Mesendoderm (in vitro differentiated cells): ENCODE measurements at regions not wholly inside any gene's neighbourhood (a gene's known extent, or its start where the extent isn't known, plus 50 kb on each side); places are given as distances from the start of the nearest gene placed in this dataset.

Source experiments
- DNase-seq: peaks from one replicate; pipeline ENCODE4 v3.0.0; 2013
- H2AK5ac ChIP-seq: 2 replicates; pipeline ENCODE4 v1.6.1; 2013; ENCODE audit warnings: low read length, inconsistent platforms
- H2BK120ac ChIP-seq: 2 replicates; pipeline ENCODE4 v1.6.1; 2013; ENCODE audit warnings: low read depth, mild to moderate bottlenecking, low read length, moderate library complexity, mixed read lengths
- H2BK15ac ChIP-seq: replicated peaks from 2 replicates; pipeline ENCODE4 v1.6.1; 2013; ENCODE audit warnings: low read depth, mild to moderate bottlenecking, moderate library complexity
- H2BK5ac ChIP-seq: 2 replicates; pipeline ENCODE4 v1.6.1; 2013; ENCODE audit warnings: low read length, inconsistent platforms
- H3K18ac ChIP-seq: 2 replicates; pipeline ENCODE4 v1.6.1; 2013; ENCODE audit warnings: mild to moderate bottlenecking, low read length, mixed read lengths
- H3K23ac ChIP-seq: one replicate; pipeline ENCODE4 v1.6.1; 2013; ENCODE audit warnings: low read length
- H3K27ac ChIP-seq: 2 replicates; pipeline ENCODE4 v1.5.1; 2013; ENCODE audit warnings: low read depth, mild to moderate bottlenecking, inconsistent platforms, low read length, moderate library complexity
- H3K27me3 ChIP-seq: 2 replicates; pipeline ENCODE4 v1.6.1; 2013; ENCODE audit warnings: low read length, control low read depth, mild to moderate bottlenecking, inconsistent platforms; ENCODE audit not compliant: insufficient read depth, poor library complexity
- H3K36me3 ChIP-seq: 2 replicates; pipeline ENCODE4 v1.6.1; 2013; ENCODE audit warnings: low read length, inconsistent platforms; ENCODE audit not compliant: control insufficient read depth, insufficient read depth
- H3K4ac ChIP-seq: one replicate; pipeline ENCODE4 v1.6.1; 2013; ENCODE audit warnings: low read depth, mild to moderate bottlenecking, low read length, moderate library complexity
- H3K4me1 ChIP-seq: 2 replicates; pipeline ENCODE4 v1.6.1; 2013; ENCODE audit warnings: low read depth, low read length, inconsistent platforms; ENCODE audit not compliant: control insufficient read depth
- H3K4me2 ChIP-seq: 2 replicates; pipeline ENCODE4 v1.6.1; 2013; ENCODE audit warnings: low read length
- H3K4me3 ChIP-seq: 2 replicates; pipeline ENCODE4 v1.5.1; 2013; ENCODE audit warnings: mild to moderate bottlenecking, low read length
- H3K56ac ChIP-seq: one replicate; pipeline ENCODE4 v1.6.1; 2013; ENCODE audit warnings: low read length
- H3K79me1 ChIP-seq: 2 replicates; pipeline ENCODE4 v1.6.1; 2013; ENCODE audit warnings: low read length, inconsistent platforms
- H3K79me2 ChIP-seq: 2 replicates; pipeline ENCODE4 v1.6.1; 2013; ENCODE audit warnings: mild to moderate bottlenecking, low read length; ENCODE audit not compliant: control insufficient read depth, insufficient read depth
- H3K9ac ChIP-seq: 2 replicates; pipeline ENCODE4 v1.6.1; 2013; ENCODE audit warnings: low read length, inconsistent platforms
- H4K5ac ChIP-seq: one replicate; pipeline ENCODE4 v1.6.1; 2013; ENCODE audit warnings: low read length
- H4K8ac ChIP-seq: one replicate; pipeline ENCODE4 v1.6.1; 2013; ENCODE audit warnings: low read depth, mild to moderate bottlenecking, control low read depth, low read length, moderate library complexity
- WGBS: extraction: QIAGEN DNeasy Blood & Tissue Kit; methylation state at CpG from one replicate; pipeline ENCODE4 v1.1.7; 2013; ENCODE audit warnings: low lambda C conversion rate, missing lambda C conversion rate; ENCODE audit not compliant: insufficient coverage; ENCODE audit errors: extremely low coverage; 5-methylcytosine and 5-hydroxymethylcytosine counted together

GRCh38 chr11:80855426-80855825, 1414.6 kb upstream of the TENM4 start:
- H3K18ac ChIP-seq: no peak overlapping the region
- H2BK5ac ChIP-seq: no peak overlapping the region
- no peak overlapping the region for H2BK15ac ChIP-seq
- no peak overlapping the region for H3K9ac ChIP-seq
- no peak overlapping the region for H3K23ac ChIP-seq
- H4K5ac ChIP-seq: no peak overlapping the region
- no peaks in the 10 kb centered on the region for H3K4me1 ChIP-seq
- H2AK5ac ChIP-seq: no peak overlapping the region
- H3K27ac ChIP-seq: no peak overlapping the region
- no CpG with 5 or more reads among the region's 4 CpGs for WGBS
- no peak overlapping the region for H3K4me2 ChIP-seq
- H3K56ac ChIP-seq: no peak overlapping the region
- no peaks in the 10 kb centered on the region for H3K79me1 ChIP-seq
- no peak overlapping the region for H4K8ac ChIP-seq
- H3K36me3 ChIP-seq: no peaks in the 10 kb centered on the region
- H3K79me2 ChIP-seq: no peaks in the 10 kb centered on the region
- no peak overlapping the region for H3K4me3 ChIP-seq
- H3K4ac ChIP-seq: no peak overlapping the region
- no peak for DNase-seq
- H2BK120ac ChIP-seq: no peak overlapping the region
- H3K27me3 ChIP-seq: no peaks in the 10 kb centered on the region

GRCh38 chr11:80849253-80849652, 1408.4 kb upstream of the TENM4 start:
- no peaks in the 10 kb centered on the region for H3K27me3 ChIP-seq
- no peak overlapping the region for H2BK15ac ChIP-seq
- no peak overlapping the region for H3K18ac ChIP-seq
- H3K23ac ChIP-seq: no peak overlapping the region
- no peak overlapping the region for H2AK5ac ChIP-seq
- H3K4ac ChIP-seq: no peak overlapping the region
- no peak overlapping the region for H4K5ac ChIP-seq
- no peak overlapping the region for H3K4me2 ChIP-seq
- no peak overlapping the region for H2BK5ac ChIP-seq
- no peaks in the 10 kb centered on the region for H3K79me2 ChIP-seq
- no peak overlapping the region for H3K56ac ChIP-seq
- no CpG with 5 or more reads among the region's 3 CpGs for WGBS
- no peak overlapping the region for H2BK120ac ChIP-seq
- no peak overlapping the region for H4K8ac ChIP-seq
- no peak overlapping the region for H3K4me3 ChIP-seq
- no peak overlapping the region for H3K27ac ChIP-seq
- no peak for DNase-seq
- no peaks in the 10 kb centered on the region for H3K36me3 ChIP-seq
- H3K79me1 ChIP-seq: no peaks in the 10 kb centered on the region
- H3K4me1 ChIP-seq: no peaks in the 10 kb centered on the region
- H3K9ac ChIP-seq: no peak overlapping the region

GRCh38 chr11:80846979-80847378, 1406.1 kb upstream of the TENM4 start:
- H3K23ac ChIP-seq: no peak overlapping the region
- H3K79me1 ChIP-seq: no peaks in the 10 kb centered on the region
- H3K18ac ChIP-seq: no peak overlapping the region
- H3K4ac ChIP-seq: no peak overlapping the region
- peak; percentile 64 for DNase-seq
- H3K4me3 ChIP-seq: no peak overlapping the region
- no peaks in the 10 kb centered on the region for H3K36me3 ChIP-seq
- no CpG with 5 or more reads among the region's 3 CpGs for WGBS
- no peak overlapping the region for H2BK120ac ChIP-seq
- H3K9ac ChIP-seq: no peak overlapping the region
- H3K4me1 ChIP-seq: no peaks in the 10 kb centered on the region
- H3K79me2 ChIP-seq: no peaks in the 10 kb centered on the region
- H2AK5ac ChIP-seq: no peak overlapping the region
- H2BK5ac ChIP-seq: no peak overlapping the region
- H4K8ac ChIP-seq: no peak overlapping the region
- H3K4me2 ChIP-seq: no peak overlapping the region
- no peak overlapping the region for H2BK15ac ChIP-seq
- no peaks in the 10 kb centered on the region for H3K27me3 ChIP-seq
- no peak overlapping the region for H3K27ac ChIP-seq
- H3K56ac ChIP-seq: no peak overlapping the region
- no peak overlapping the region for H4K5ac ChIP-seq

DNA sequence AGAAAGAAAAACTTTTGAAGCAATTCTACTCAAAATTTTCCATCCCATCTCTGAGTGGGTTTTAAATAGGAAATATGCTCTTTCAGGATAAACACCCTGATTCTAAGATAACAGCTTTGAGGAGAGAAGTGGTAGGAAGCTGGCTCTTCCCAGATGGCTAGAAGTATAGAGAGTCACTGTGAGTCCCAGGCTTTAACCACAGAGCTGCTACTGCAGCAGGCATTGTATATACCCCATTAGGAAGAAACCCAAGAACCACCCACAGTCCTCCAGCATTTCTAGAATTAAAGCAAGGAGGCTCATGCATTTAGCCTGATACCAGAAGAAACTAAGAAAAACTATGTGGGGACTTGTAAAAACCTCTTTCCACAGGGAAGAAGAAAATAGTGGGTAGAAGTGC, 1405.6 kb upstream of the TENM4 start:
- Histone ChIP-seq H3K4me1 (no peaks in the 10 kb centered on the region), H2AK5ac (no peak overlapping the region), H2BK15ac (no peak overlapping the region), H3K18ac (no peak overlapping the region), H3K4me3 (no peak overlapping the region), H3K27ac (no peak overlapping the region), H3K36me3 (no peaks in the 10 kb centered on the region), H2BK120ac (no peak overlapping the region), H3K4me2 (no peak overlapping the region), H3K4ac (no peak overlapping the region), H3K9ac (no peak overlapping the region), H3K56ac (no peak overlapping the region), H4K5ac (no peak overlapping the region), H4K8ac (no peak overlapping the region), H2BK5ac (no peak overlapping the region), H3K79me1 (no peaks in the 10 kb centered on the region), H3K27me3 (no peaks in the 10 kb centered on the region), H3K79me2 (no peaks in the 10 kb centered on the region), H3K23ac (no peak overlapping the region)
- peak; percentile 51 for DNase-seq

DNA sequence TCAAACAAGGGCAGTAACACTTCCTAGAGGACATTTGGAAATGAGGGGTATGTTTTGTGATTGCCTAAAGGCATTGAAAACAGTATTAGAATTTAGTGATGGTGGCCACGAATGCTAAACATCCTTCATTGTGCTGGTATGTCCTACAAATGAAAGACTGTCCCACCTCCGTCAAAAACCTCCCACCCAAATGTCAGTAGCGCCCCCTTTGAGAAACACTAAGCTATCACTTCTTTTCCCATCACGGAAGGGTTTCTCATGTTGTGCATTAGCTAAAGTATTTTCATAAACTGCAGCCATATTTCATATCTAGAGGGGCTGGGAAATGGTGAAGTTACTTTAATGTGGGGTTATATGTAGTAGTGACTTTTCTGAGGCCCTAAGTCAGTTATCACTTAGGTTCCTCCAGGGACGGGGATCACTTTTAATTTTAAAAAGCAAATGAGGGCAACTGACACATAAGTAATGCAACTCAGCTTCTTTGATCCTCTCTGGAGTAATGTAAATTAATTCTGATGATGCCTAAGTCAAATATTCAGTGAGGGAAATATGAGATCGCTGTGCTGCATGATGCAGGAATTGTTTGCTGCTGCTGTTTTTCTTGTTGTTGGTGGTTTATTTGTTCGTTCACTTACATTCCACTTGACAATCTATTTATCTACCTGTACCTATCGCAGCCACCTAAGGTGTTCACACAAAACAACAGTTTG, 1403.4 kb upstream of the TENM4 start:
- H3K4me2 ChIP-seq: no peak overlapping the region
- no peaks in the 10 kb centered on the region for H3K79me1 ChIP-seq
- H3K23ac ChIP-seq: no peak overlapping the region
- no peak overlapping the region for H2BK120ac ChIP-seq
- WGBS: no CpG with 5 or more reads among the region's 8 CpGs
- no peaks in the 10 kb centered on the region for H3K27me3 ChIP-seq
- no peak overlapping the region for H3K9ac ChIP-seq
- H3K4me1 ChIP-seq: no peaks in the 10 kb centered on the region
- no peak overlapping the region for H4K8ac ChIP-seq
- H3K4me3 ChIP-seq: no peak overlapping the region
- H3K56ac ChIP-seq: no peak overlapping the region
- no peak overlapping the region for H3K27ac ChIP-seq
- peak; percentile 34 for DNase-seq
- H2BK15ac ChIP-seq: no peak overlapping the region
- H3K4ac ChIP-seq: no peak overlapping the region
- no peak overlapping the region for H2BK5ac ChIP-seq
- no peak overlapping the region for H3K18ac ChIP-seq
- H4K5ac ChIP-seq: no peak overlapping the region
- H2AK5ac ChIP-seq: no peak overlapping the region
- no peaks in the 10 kb centered on the region for H3K36me3 ChIP-seq
- no peaks in the 10 kb centered on the region for H3K79me2 ChIP-seq
